Natural killer cell (primary cell): ENCODE measurements at regions not wholly inside any gene's neighbourhood (a gene's known extent, or its start where the extent isn't known, plus 50 kb on each side); places are given as distances from the start of the nearest gene placed in this dataset.

Source experiments
- ATAC-seq, 3 donors: fragments of 150-1000 bp in 2 of 3; fragments of 200-7000 bp in 1 of 3; cut with Tn5 transposase; 1 replicate in 1 of 3; 2 replicates in 2 of 3; pipeline ENCODE4 v1.10.0; 2021; ENCODE audit warnings: mild to moderate bottlenecking in 2 of 3, moderate library complexity in 2 of 3
- DNase-seq, 2 donors: peaks; one replicate each; pipeline versions ENCODE4 v3.0.0 to v3.0.0-alpha.2; 2013 to 2021; ENCODE audit warnings: mixed read lengths in 1 of 2
- H3K27ac ChIP-seq: one replicate; pipeline ENCODE4 v1.5.1; 2013; ENCODE audit warnings: mild to moderate bottlenecking, low read length
- H3K27me3 ChIP-seq: one replicate; pipeline ENCODE4 v1.6.1; 2013; ENCODE audit warnings: low read length; ENCODE audit not compliant: control insufficient read depth, insufficient read depth
- H3K36me3 ChIP-seq: one replicate; pipeline ENCODE4 v1.6.1; 2013; ENCODE audit warnings: low read length; ENCODE audit not compliant: control insufficient read depth, insufficient read depth
- H3K4me1 ChIP-seq: one replicate; pipeline ENCODE4 v1.6.1; 2013; ENCODE audit warnings: low read length; ENCODE audit not compliant: control insufficient read depth, insufficient read depth
- H3K4me3 ChIP-seq: one replicate; pipeline ENCODE4 v1.5.1; 2013; ENCODE audit warnings: low read length
- H3K9me3 ChIP-seq: one replicate; pipeline ENCODE4 v1.6.1; 2013; ENCODE audit warnings: low read length; ENCODE audit not compliant: control insufficient read depth, insufficient read depth
- H3K27ac Mint-ChIP-seq, 2 donors: one replicate each; pipeline ENCODE4 v1.8.0; 2022; ENCODE audit warnings: mild to moderate bottlenecking in 2 of 2, mixed read lengths in 2 of 2, moderate library complexity in 1 of 2
- H3K27me3 Mint-ChIP-seq, 2 donors: one replicate each; pipeline ENCODE4 v1.8.0; 2022; ENCODE audit warnings: low read depth in 2 of 2, mixed read lengths in 2 of 2
- H3K36me3 Mint-ChIP-seq: one replicate; pipeline ENCODE4 v1.8.0; 2022; ENCODE audit warnings: mixed read lengths
- H3K4me1 Mint-ChIP-seq, 2 donors: one replicate each; pipeline ENCODE4 v1.8.0; 2022; ENCODE audit warnings: mixed read lengths in 2 of 2
- H3K4me3 Mint-ChIP-seq: one replicate; pipeline ENCODE4 v1.8.0; 2022; ENCODE audit warnings: mild to moderate bottlenecking, moderate library complexity, mixed read lengths
- H3K9me3 Mint-ChIP-seq, 2 donors: one replicate each; pipeline ENCODE4 v1.8.0; 2022; ENCODE audit warnings: mixed read lengths in 2 of 2
- WGBS: methylation state at CpG from one replicate; pipeline ENCODE4 v1.1.7; 2013; ENCODE audit warnings: missing lambda C conversion rate; ENCODE audit not compliant: insufficient coverage; 5-methylcytosine and 5-hydroxymethylcytosine counted together
- intact Hi-C: fragments of 100-400 bp; cut with micrococcal nuclease; formaldehyde crosslinking; loops from one replicate; pipeline ENCODE4 v1.14.2; 2022
- TF ChIP-seq, protein P1 (sequence below): fragments of 200-600 bp; IDR thresholded peaks from one replicate; pipeline ENCODE4 v1.8.0; 2022; ENCODE audit warnings: antibody characterized with exemption

DNA sequence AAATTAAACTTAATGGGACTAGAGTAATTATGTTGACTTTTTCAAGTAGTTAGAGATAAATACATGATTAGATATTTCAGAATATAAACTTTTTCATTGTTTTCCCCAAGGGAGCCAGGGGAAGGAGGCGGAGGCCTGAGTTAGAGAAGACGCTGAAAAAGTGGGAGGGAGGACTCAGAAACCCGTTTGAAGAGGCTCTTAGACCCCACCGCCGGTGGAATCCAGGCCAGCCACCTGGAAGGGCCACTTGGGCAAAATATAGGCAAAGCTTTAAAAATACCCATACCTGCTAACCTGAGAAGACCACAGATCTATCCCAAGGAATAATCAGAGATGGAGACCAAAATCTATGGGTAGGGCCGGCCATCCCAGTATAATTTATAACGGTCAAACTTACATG is 242.6 kb downstream of the PTPRU start:
- TF ChIP-seq, protein P1, sequence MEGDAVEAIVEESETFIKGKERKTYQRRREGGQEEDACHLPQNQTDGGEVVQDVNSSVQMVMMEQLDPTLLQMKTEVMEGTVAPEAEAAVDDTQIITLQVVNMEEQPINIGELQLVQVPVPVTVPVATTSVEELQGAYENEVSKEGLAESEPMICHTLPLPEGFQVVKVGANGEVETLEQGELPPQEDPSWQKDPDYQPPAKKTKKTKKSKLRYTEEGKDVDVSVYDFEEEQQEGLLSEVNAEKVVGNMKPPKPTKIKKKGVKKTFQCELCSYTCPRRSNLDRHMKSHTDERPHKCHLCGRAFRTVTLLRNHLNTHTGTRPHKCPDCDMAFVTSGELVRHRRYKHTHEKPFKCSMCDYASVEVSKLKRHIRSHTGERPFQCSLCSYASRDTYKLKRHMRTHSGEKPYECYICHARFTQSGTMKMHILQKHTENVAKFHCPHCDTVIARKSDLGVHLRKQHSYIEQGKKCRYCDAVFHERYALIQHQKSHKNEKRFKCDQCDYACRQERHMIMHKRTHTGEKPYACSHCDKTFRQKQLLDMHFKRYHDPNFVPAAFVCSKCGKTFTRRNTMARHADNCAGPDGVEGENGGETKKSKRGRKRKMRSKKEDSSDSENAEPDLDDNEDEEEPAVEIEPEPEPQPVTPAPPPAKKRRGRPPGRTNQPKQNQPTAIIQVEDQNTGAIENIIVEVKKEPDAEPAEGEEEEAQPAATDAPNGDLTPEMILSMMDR, result no peak
- DNase-seq, result no peak
- Histone ChIP-seq H3K9me3 (no peaks in the 10 kb centered on the region), H3K36me3 (no peaks in the 10 kb centered on the region), H3K4me1 (no peaks in the 10 kb centered on the region), H3K27me3 (peaks cover 2% of the 10 kb centered on the region), H3K4me3 (no peak overlapping the region), H3K27ac (no peak overlapping the region)
- intact Hi-C loops, result no loop called here
- ATAC-seq, result no peak
- Mint-ChIP-seq H3K27ac (no peak overlapping the region), H3K4me3 (no peak overlapping the region), H3K36me3 (no peaks in the 10 kb centered on the region), H3K27me3 (peaks cover 18 to 54% of the 10 kb centered on the region in 2 donors), H3K9me3 (no peaks in the 10 kb centered on the region), H3K4me1 (no peaks in the 10 kb centered on the region)
- WGBS, result 40% methylated on average over 7 of the region's 7 CpGs

DNA sequence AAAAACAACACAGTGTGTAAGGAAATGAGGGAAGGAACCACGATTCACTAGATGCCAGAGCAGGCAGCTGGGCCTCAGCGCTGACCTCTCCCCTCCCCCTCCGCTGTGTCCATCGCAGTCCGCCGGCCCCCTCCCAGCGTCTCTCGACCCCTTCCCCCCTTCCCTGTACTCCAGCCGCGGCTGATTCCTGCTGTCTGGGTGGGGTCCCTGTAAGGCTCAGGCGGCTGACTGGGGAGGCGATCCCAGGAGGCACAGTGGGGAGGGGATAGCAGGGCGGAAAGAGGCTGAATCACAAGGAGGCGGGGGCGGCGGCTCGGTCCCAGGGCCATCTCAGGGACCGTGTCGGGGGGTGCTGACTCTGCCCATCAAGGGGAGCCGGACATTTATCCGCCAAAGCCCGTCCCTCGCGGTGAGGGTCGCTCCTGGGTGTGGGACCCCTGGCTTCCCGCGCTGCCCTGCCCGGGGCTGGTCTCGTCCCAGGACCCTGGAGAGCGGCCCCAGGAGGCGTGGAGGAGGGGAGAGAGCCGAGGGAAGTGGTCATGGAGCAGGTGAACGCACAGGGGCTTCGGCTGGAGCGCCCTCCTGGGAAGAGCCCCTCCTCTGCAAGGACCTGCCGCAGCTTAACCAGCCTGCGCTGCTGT is 241.9 kb downstream of the PTPRU start:
- Mint-ChIP-seq H3K36me3 (no peaks in the 10 kb centered on the region), H3K4me3 (no peak overlapping the region), H3K27ac (no peak overlapping the region), H3K4me1 (no peaks in the 10 kb centered on the region), H3K9me3 (no peaks in the 10 kb centered on the region), H3K27me3 (peaks cover 18 to 60% of the 10 kb centered on the region in 2 donors)
- ATAC-seq (no peak), DNase-seq (no peak)
- no peak overlapping the region for H3K27ac ChIP-seq
- no peaks in the 10 kb centered on the region for H3K36me3 ChIP-seq
- WGBS, result 8% methylated on average over 34 of the region's 37 CpGs
- no peaks in the 10 kb centered on the region for H3K4me1 ChIP-seq
- intact Hi-C loops, result no loop called here
- H3K27me3 ChIP-seq, result peaks cover 2% of the 10 kb centered on the region
- H3K9me3 ChIP-seq, result no peaks in the 10 kb centered on the region
- H3K4me3 ChIP-seq, result no peak overlapping the region
- TF ChIP-seq, protein P1, result no peak

DNA sequence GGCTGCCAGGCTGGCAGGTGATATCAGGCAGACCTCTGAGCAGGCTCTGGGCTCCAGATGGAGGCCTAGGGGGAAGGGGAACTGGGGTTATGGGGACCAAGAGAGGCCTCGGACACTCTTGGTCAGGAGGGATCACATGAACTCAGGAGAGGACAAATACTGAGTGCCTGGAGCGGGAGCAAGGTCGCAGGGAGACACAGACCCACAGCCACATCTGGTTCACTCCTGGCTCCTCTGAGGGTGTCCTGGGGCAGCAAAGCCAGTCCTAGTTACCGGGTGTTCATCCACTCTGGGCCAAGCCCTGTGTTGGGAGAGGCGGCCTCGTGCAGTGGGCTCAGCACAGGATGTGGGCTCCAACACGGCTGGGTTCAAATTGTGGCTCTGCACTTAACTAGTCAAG is 239.0 kb downstream of the PTPRU start:
- H3K9me3 Mint-ChIP-seq, result no peaks in the 10 kb centered on the region
- WGBS, result 77% methylated on average over 7 of the region's 7 CpGs
- no peaks in the 10 kb centered on the region for H3K4me1 Mint-ChIP-seq
- H3K27me3 ChIP-seq, result peaks cover 2% of the 10 kb centered on the region
- intact Hi-C loops, result no loop called here
- H3K27ac ChIP-seq, result no peak overlapping the region
- H3K36me3 ChIP-seq, result no peaks in the 10 kb centered on the region
- no peaks in the 10 kb centered on the region for H3K4me1 ChIP-seq
- peaks cover 22 to 73% of the 10 kb centered on the region in 2 donors for H3K27me3 Mint-ChIP-seq
- H3K4me3 Mint-ChIP-seq, result no peak overlapping the region
- ATAC-seq (no peak), DNase-seq (no peak)
- no peak overlapping the region for H3K27ac Mint-ChIP-seq
- H3K9me3 ChIP-seq, result no peaks in the 10 kb centered on the region
- H3K4me3 ChIP-seq, result no peak overlapping the region
- H3K36me3 Mint-ChIP-seq, result no peaks in the 10 kb centered on the region
- TF ChIP-seq, protein P1, result no peak
